NCI-H2081 (cell line): ENCODE measurements at regions not wholly inside any gene's neighbourhood (a gene's known extent, or its start where the extent isn't known, plus 50 kb on each side); places are given as distances from the start of the nearest gene placed in this dataset.

Source experiments
- DNase-seq, 2 experiments: peaks; one replicate each; lab custom pipeline; 2025; lab: John Stamatoyannopoulos, UW

GRCh38 chr3:182214416-182214815, 502.7 kb downstream of the SOX2 start:
- DNase-seq: no peak

GRCh38 chr3:182215881-182216280, 504.2 kb downstream of the SOX2 start:
- DNase-seq: no peak

- DNase-seq: no peak
Observed at GRCh38 chr3:182216311-182216970, 504.7 kb downstream of the SOX2 start.

GRCh38 chr3:182220013-182220412, 508.3 kb downstream of the SOX2 start:
- no peak for DNase-seq

- DNase-seq: no peak
Observed at GRCh38 chr3:182220471-182220870, 508.7 kb downstream of the SOX2 start.

GRCh38 chr3:182226995-182227394, 515.3 kb downstream of the SOX2 start:
- DNase-seq: peak in 1 of 2 experiments; percentile 38

- peak in 1 of 2 experiments; percentile 19 for DNase-seq
Observed at GRCh38 chr3:182233405-182233804, 521.7 kb downstream of the SOX2 start.

GRCh38 chr3:182233957-182234356, 522.2 kb downstream of the SOX2 start:
- DNase-seq: no peak

GRCh38 chr3:182234881-182235280, 523.2 kb downstream of the SOX2 start:
- DNase-seq: no peak

- no peak for DNase-seq
Observed at GRCh38 chr3:182235504-182235903, 523.8 kb downstream of the SOX2 start.

GRCh38 chr3:182238126-182238525, 526.4 kb downstream of the SOX2 start:
- DNase-seq: no peak

- no peak for DNase-seq
Observed at GRCh38 chr3:182239316-182239715, 527.6 kb downstream of the SOX2 start.

- no peak for DNase-seq
Observed at GRCh38 chr3:182240474-182240873, 528.7 kb downstream of the SOX2 start.

- DNase-seq: no peak
Observed at GRCh38 chr3:182241196-182241765, 529.6 kb downstream of the SOX2 start.

GRCh38 chr3:182241766-182242488, 530.2 kb downstream of the SOX2 start:
- no peak for DNase-seq

GRCh38 chr3:182242489-182242942, 530.8 kb downstream of the SOX2 start:
- DNase-seq: no peak

GRCh38 chr3:182243625-182244024, 531.9 kb downstream of the SOX2 start:
- no peak for DNase-seq

- DNase-seq: no peak
Observed at GRCh38 chr3:182244222-182244971, 532.7 kb downstream of the SOX2 start.

GRCh38 chr3:182245059-182245458, 533.3 kb downstream of the SOX2 start:
- DNase-seq: no peak

GRCh38 chr3:182246870-182247269, 535.1 kb downstream of the SOX2 start:
- DNase-seq: no peak

- peak in 1 of 2 experiments; percentile 31 for DNase-seq
Observed at GRCh38 chr3:182248349-182248880, 536.7 kb downstream of the SOX2 start.

GRCh38 chr3:182252802-182253201, 540.5 kb upstream of the ATP11B start:
- DNase-seq: no peak
